HCT116 (cell line): ENCODE measurements at regions not wholly inside any gene's neighbourhood (a gene's known extent, or its start where the extent isn't known, plus 50 kb on each side); places are given as distances from the start of the nearest gene placed in this dataset.

Experiments
- CTCF ChIP-seq, 3 experiments: fragments of 200-600 bp in 1 of 3; sonication (generic) in 1 of 3; IDR thresholded peaks in 2 of 3; conservative IDR thresholded peaks in 1 of 3; 2 replicates each; pipeline ENCODE4 v1.5.1; 2012 to 2017; ENCODE audit warnings: low read depth in 2 of 3, low read length in 2 of 3, antibody characterized with exemption in 1 of 3, borderline replicate concordance in 1 of 3, control low read depth in 1 of 3, mild to moderate bottlenecking in 1 of 3, mixed read lengths in 1 of 3, mixed run types in 1 of 3, moderate library complexity in 1 of 3; ENCODE audit not compliant: insufficient read depth in 1 of 3
- ELF1 ChIP-seq: IDR thresholded peaks from 2 replicates; pipeline ENCODE4 v1.6.1; 2012; ENCODE audit warnings: low read depth, borderline replicate concordance
- EZH2 ChIP-seq: fragments of 200-600 bp; sonication (generic); IDR thresholded peaks from 2 replicates; pipeline ENCODE4 v1.6.1; 2017; ENCODE audit warnings: antibody characterized with exemption, mixed run types
- EZH2phosphoT487 ChIP-seq: fragments of 200-600 bp; IDR thresholded peaks from 2 replicates; pipeline ENCODE4 v1.6.1; 2018; ENCODE audit warnings: antibody characterized with exemption, borderline replicate concordance
- POLR2A ChIP-seq: IDR thresholded peaks from 2 replicates; pipeline ENCODE4 v1.7.0; 2011; ENCODE audit warnings: borderline replicate concordance; ENCODE audit not compliant: insufficient read depth, insufficient read length; ENCODE audit errors: extremely low read depth
- POLR2AphosphoS5 ChIP-seq: IDR thresholded peaks from 2 replicates; pipeline ENCODE4 v1.6.1; 2011; ENCODE audit warnings: mild to moderate bottlenecking, low read depth, low read length, moderate library complexity
- REST ChIP-seq: IDR thresholded peaks from 2 replicates; pipeline ENCODE4 v1.6.1; 2012; ENCODE audit warnings: low read depth
- SP1 ChIP-seq: IDR thresholded peaks from 2 replicates; pipeline ENCODE4 v1.6.1; 2012; ENCODE audit warnings: low read depth
- YY1 ChIP-seq: IDR thresholded peaks from 2 replicates; pipeline ENCODE4 v1.6.1; 2011; ENCODE audit warnings: low read length, low read depth, moderate library complexity, mild to moderate bottlenecking; ENCODE audit not compliant: insufficient replicate concordance; ENCODE audit errors: extremely low read depth
- TF ChIP-seq, protein P1 (sequence below): IDR thresholded peaks from 2 replicates; pipeline ENCODE4 v1.6.1; 2012
- TF ChIP-seq, protein P2 (sequence below): IDR thresholded peaks from 2 replicates; pipeline ENCODE4 v1.6.1; 2012
- TF ChIP-seq, protein P3 (sequence below): IDR thresholded peaks from 2 replicates; pipeline ENCODE4 v1.6.1; 2011; ENCODE audit warnings: mild to moderate bottlenecking, low read length, moderate library complexity; ENCODE audit not compliant: insufficient replicate concordance; ENCODE audit errors: extremely low read depth

DNA sequence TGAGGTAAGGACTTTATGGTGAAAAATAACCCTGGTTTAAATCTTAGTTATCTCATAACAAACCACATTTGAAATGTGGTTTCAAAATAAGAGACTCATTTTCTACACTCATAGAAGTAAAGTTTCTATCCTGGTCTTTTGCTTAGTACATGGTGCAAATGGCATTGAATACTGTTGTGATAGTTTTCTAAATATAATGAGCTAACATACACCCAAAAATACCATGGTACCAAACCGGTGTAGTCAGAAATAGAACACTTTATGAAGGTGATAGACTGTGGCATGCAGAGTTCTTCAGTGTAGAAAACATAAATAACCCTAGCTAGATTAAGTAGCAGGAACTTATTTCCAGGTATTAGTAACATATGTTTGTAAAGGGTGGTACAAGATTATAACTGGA lies 629.4 kb downstream of the PLOD2 start:
- TF ChIP-seq POLR2A (no peak), SP1 (no peak), CTCF (IDR thresholded peaks at IDR 0.05 in 2 of 3, conservative IDR thresholded peaks at IDR 0.05 in 1 of 3; ENCODE audit: borderline replicate concordance in 1 of 3, insufficient read depth in 1 of 3, low read depth in 2 of 3, low read length in 2 of 3) (no peak), EZH2phosphoT487 (no peak), REST (no peak), ELF1 (no peak), EZH2 (no peak), POLR2AphosphoS5 (no peak), YY1 (no peak)
- TF ChIP-seq, protein P1, sequence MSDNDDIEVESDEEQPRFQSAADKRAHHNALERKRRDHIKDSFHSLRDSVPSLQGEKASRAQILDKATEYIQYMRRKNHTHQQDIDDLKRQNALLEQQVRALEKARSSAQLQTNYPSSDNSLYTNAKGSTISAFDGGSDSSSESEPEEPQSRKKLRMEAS = no peak
- TF ChIP-seq, protein P2, sequence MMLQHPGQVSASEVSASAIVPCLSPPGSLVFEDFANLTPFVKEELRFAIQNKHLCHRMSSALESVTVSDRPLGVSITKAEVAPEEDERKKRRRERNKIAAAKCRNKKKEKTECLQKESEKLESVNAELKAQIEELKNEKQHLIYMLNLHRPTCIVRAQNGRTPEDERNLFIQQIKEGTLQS = no peak
- TF ChIP-seq, protein P3, sequence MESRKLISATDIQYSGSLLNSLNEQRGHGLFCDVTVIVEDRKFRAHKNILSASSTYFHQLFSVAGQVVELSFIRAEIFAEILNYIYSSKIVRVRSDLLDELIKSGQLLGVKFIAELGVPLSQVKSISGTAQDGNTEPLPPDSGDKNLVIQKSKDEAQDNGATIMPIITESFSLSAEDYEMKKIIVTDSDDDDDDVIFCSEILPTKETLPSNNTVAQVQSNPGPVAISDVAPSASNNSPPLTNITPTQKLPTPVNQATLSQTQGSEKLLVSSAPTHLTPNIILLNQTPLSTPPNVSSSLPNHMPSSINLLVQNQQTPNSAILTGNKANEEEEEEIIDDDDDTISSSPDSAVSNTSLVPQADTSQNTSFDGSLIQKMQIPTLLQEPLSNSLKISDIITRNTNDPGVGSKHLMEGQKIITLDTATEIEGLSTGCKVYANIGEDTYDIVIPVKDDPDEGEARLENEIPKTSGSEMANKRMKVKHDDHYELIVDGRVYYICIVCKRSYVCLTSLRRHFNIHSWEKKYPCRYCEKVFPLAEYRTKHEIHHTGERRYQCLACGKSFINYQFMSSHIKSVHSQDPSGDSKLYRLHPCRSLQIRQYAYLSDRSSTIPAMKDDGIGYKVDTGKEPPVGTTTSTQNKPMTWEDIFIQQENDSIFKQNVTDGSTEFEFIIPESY = no peak
